ENCODE measurements at regions not wholly inside any gene's neighbourhood (a gene's known extent, or its start where the extent isn't known, plus 50 kb on each side); places are given as distances from the start of the nearest gene placed in this dataset.

DNA sequence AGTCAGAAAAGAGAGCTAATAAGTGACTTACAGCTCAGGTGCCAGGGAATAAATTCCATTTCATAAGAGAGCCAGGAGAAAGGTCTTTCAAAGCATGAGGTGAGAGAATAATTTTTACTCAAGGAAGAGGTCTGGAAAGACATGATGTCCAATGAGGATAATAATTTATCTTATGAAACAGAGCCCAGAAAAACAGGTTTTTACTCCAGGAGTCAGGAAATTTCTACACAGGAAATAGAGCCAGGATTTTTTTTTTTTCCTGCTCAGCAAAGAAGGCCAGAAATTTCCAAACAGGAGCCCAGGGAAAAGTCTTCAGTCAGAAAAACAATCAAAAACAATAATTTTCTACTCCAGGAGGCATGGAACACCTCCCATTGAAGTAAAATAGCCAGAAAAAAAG is 1185.7 kb upstream of the TSPY4 start:
- H3K27ac ChIP-seq (ENCODE audit: low read depth, low read length, severe bottlenecking), result no peak overlapping the region
- no peak overlapping the region for H3K4me3 ChIP-seq (ENCODE audit: extremely low read depth, insufficient read depth, low read length, poor library complexity, severe bottlenecking)
- no peaks in the 10 kb centered on the region for H3K36me3 ChIP-seq (ENCODE audit: control insufficient read depth, insufficient read depth, low read length)
- H3K4me1 ChIP-seq (ENCODE audit: control insufficient read depth, insufficient read depth, low read length, poor library complexity, severe bottlenecking), result no peaks in the 10 kb centered on the region
- no peaks in the 10 kb centered on the region for H3K9me3 ChIP-seq (ENCODE audit: control insufficient read depth, low read length)

DNA sequence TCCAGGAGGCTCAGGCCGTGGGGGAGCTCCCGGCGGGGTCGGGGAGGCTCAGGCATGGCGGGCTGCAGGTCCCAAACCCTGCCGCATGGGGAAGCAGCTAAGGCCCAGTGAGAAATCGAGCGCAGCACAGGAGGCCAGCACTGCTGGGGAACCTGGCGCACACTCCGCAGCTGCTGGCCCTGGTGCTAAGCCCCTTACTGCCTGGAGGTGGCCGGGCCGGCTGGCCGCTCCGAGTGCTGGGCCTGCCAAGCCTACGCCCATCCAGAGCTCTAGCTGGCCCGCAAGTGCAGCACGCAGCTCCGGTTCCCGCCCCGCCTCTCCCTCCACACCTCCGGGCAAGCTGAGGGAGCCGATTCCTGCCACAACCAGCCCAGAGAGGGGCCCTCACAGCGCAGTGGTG is 1208.7 kb upstream of the TSPY4 start:
- WGBS, 2 experiments (ENCODE audit: insufficient coverage in 2 of 2), result 87 to 95% methylated on average over 3 to 11 of the region's 23 CpGs
- Histone ChIP-seq H3K4me1 (ENCODE audit: control insufficient read depth, insufficient read depth, low read length, poor library complexity, severe bottlenecking) (peaks cover 4% of the 10 kb centered on the region), H3K9me3 (ENCODE audit: control insufficient read depth, low read length) (no peaks in the 10 kb centered on the region), H3K27ac (ENCODE audit: low read depth, low read length, severe bottlenecking) (no peak overlapping the region), H3K4me3 (ENCODE audit: extremely low read depth, insufficient read depth, low read length, poor library complexity, severe bottlenecking) (no peak overlapping the region), H3K36me3 (ENCODE audit: control insufficient read depth, insufficient read depth, low read length) (no peaks in the 10 kb centered on the region)

DNA sequence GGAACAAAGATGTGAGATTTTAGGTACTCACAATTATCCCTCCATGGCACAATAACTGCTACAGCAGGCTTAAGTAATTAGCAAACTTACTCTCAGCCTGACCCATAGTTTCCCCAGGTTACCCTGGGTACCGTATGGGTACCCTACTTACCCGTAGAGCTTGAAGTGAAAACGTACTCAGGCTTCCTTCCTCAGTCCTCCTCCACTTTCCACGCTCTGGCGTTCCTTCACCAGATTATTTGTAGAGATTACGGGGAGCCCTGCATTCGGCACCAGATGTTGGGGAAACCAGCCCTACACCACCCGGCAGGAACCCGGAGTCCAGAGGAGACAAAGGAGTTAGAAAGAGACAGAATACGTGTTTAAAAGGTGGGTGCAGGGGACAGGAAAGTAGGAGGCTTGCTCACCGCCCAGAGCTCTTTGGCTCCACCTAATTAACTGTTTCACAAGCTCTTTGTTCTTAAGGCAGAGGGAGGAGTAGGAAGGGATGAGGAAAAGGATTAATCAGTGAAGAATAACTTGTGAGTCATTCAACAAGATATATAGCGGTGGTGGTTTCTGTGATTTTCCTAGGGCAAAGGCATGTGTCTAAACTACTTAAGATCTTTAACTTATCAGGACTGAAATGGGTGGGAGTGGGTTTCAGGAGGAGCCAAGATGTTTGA is 1211.2 kb upstream of the TSPY4 start:
- Histone ChIP-seq H3K27ac (ENCODE audit: low read depth, low read length, severe bottlenecking) (peak overlapping the region; percentile 62), H3K4me3 (ENCODE audit: extremely low read depth, insufficient read depth, low read length, poor library complexity, severe bottlenecking) (peak overlapping the region; percentile 11), H3K4me1 (ENCODE audit: control insufficient read depth, insufficient read depth, low read length, poor library complexity, severe bottlenecking) (peaks cover 4% of the 10 kb centered on the region), H3K9me3 (ENCODE audit: control insufficient read depth, low read length) (no peaks in the 10 kb centered on the region), H3K36me3 (ENCODE audit: control insufficient read depth, insufficient read depth, low read length) (no peaks in the 10 kb centered on the region)
- WGBS, 2 experiments (ENCODE audit: insufficient coverage in 2 of 2), result 20 to 59% methylated on average over 1 to 3 of the region's 12 CpGs

DNA sequence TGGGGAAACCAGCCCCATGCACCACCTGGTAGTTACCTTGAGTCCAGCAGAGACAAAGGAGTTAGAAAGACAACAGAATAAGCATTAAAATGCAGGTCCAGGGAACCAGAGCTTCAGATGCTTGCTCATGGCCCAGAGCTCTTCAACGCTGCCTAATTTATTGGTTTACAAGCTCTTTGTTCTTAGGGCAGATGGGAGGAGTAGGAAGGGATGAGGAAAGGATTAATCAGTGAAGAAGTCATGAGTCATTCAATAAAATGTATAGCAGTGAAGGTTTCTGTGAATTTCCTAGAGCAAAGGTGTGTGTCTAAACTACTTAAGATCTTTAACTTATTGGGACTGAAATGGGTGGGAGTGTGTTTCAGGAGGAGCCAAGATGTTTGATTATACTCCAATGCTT is 1210.3 kb upstream of the AMELY start:
- H3K36me3 ChIP-seq (ENCODE audit: control insufficient read depth, insufficient read depth, low read length), result no peaks in the 10 kb centered on the region
- peaks cover 4% of the 10 kb centered on the region for H3K4me1 ChIP-seq (ENCODE audit: control insufficient read depth, insufficient read depth, low read length, poor library complexity, severe bottlenecking)
- WGBS, 2 experiments (ENCODE audit: insufficient coverage in 2 of 2), result no CpG with 5 or more reads among the region's 1 CpG
- H3K9me3 ChIP-seq (ENCODE audit: control insufficient read depth, low read length), result no peaks in the 10 kb centered on the region
- no peak overlapping the region for H3K4me3 ChIP-seq (ENCODE audit: extremely low read depth, insufficient read depth, low read length, poor library complexity, severe bottlenecking)
- no peak overlapping the region for H3K27ac ChIP-seq (ENCODE audit: low read depth, low read length, severe bottlenecking)

- Histone ChIP-seq H3K4me1 (ENCODE audit: control insufficient read depth, insufficient read depth, low read length, poor library complexity, severe bottlenecking) (no peaks in the 10 kb centered on the region), H3K36me3 (ENCODE audit: control insufficient read depth, insufficient read depth, low read length) (no peaks in the 10 kb centered on the region), H3K9me3 (ENCODE audit: control insufficient read depth, low read length) (no peaks in the 10 kb centered on the region), H3K27ac (ENCODE audit: low read depth, low read length, severe bottlenecking) (no peak overlapping the region), H3K4me3 (ENCODE audit: extremely low read depth, insufficient read depth, low read length, poor library complexity, severe bottlenecking) (no peak overlapping the region)
- no CpG with 5 or more reads among the region's 1 CpG for WGBS, 2 experiments (ENCODE audit: insufficient coverage in 2 of 2)
Measured at GRCh38 chrY:8094429-8094828, 1182.9 kb upstream of the AMELY start.

- H3K36me3 ChIP-seq (ENCODE audit: control insufficient read depth, insufficient read depth, low read length), result no peaks in the 10 kb centered on the region
- H3K4me1 ChIP-seq (ENCODE audit: control insufficient read depth, insufficient read depth, low read length, poor library complexity, severe bottlenecking), result no peaks in the 10 kb centered on the region
- no peak overlapping the region for H3K27ac ChIP-seq (ENCODE audit: low read depth, low read length, severe bottlenecking)
- no peaks in the 10 kb centered on the region for H3K9me3 ChIP-seq (ENCODE audit: control insufficient read depth, low read length)
- WGBS, 2 experiments (ENCODE audit: insufficient coverage in 2 of 2), result no CpG with 5 or more reads among the region's 1 CpG
- no peak overlapping the region for H3K4me3 ChIP-seq (ENCODE audit: extremely low read depth, insufficient read depth, low read length, poor library complexity, severe bottlenecking)
Measured at GRCh38 chrY:8092926-8093325, 1181.4 kb upstream of the AMELY start.

DNA sequence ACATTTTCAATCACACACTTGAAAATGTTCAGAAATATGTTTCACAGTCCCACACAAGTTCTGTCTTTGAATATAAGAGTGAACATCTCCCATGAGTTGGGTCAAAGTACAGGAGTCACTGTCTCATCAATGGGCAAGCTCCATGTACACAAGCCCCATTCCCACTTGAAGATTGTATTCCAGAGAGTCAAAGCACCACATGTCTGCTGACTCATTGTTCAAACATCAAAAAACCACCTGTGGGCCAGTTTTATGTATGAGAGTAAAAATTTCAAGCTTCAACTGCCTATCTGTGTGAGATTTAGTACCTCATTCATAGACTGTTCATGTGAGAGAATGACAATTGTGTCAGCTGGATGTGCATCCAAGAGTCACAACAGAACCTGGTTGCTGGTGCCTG is 1174.4 kb upstream of the AMELY start:
- Histone ChIP-seq H3K27ac (ENCODE audit: low read depth, low read length, severe bottlenecking) (no peak overlapping the region), H3K9me3 (ENCODE audit: control insufficient read depth, low read length) (no peaks in the 10 kb centered on the region), H3K36me3 (ENCODE audit: control insufficient read depth, insufficient read depth, low read length) (no peaks in the 10 kb centered on the region), H3K4me1 (ENCODE audit: control insufficient read depth, insufficient read depth, low read length, poor library complexity, severe bottlenecking) (no peaks in the 10 kb centered on the region), H3K4me3 (ENCODE audit: extremely low read depth, insufficient read depth, low read length, poor library complexity, severe bottlenecking) (no peak overlapping the region)

- WGBS, 2 experiments (ENCODE audit: insufficient coverage in 2 of 2), result 100% methylated on average over 2 of the region's 2 CpGs
- no peaks in the 10 kb centered on the region for H3K36me3 ChIP-seq (ENCODE audit: control insufficient read depth, insufficient read depth, low read length)
Measured at GRCh38 chrY:8084192-8084591, 1172.6 kb upstream of the AMELY start.

GRCh38 chrY:8081151-8081550 is 1169.6 kb upstream of the AMELY start:
- Histone ChIP-seq H3K36me3 (ENCODE audit: control insufficient read depth, insufficient read depth, low read length) (no peaks in the 10 kb centered on the region), H3K4me1 (ENCODE audit: control insufficient read depth, insufficient read depth, low read length, poor library complexity, severe bottlenecking) (no peaks in the 10 kb centered on the region), H3K4me3 (ENCODE audit: extremely low read depth, insufficient read depth, low read length, poor library complexity, severe bottlenecking) (no peak overlapping the region), H3K9me3 (ENCODE audit: control insufficient read depth, low read length) (no peaks in the 10 kb centered on the region), H3K27ac (ENCODE audit: low read depth, low read length, severe bottlenecking) (no peak overlapping the region)

More at GRCh38 chrY:8084192-8084591, 1172.6 kb upstream of the AMELY start:
- Histone ChIP-seq H3K4me3 (ENCODE audit: extremely low read depth, insufficient read depth, low read length, poor library complexity, severe bottlenecking) (no peak overlapping the region), H3K27ac (ENCODE audit: low read depth, low read length, severe bottlenecking) (no peak overlapping the region), H3K4me1 (ENCODE audit: control insufficient read depth, insufficient read depth, low read length, poor library complexity, severe bottlenecking) (no peaks in the 10 kb centered on the region), H3K9me3 (ENCODE audit: control insufficient read depth, low read length) (no peaks in the 10 kb centered on the region)

DNA sequence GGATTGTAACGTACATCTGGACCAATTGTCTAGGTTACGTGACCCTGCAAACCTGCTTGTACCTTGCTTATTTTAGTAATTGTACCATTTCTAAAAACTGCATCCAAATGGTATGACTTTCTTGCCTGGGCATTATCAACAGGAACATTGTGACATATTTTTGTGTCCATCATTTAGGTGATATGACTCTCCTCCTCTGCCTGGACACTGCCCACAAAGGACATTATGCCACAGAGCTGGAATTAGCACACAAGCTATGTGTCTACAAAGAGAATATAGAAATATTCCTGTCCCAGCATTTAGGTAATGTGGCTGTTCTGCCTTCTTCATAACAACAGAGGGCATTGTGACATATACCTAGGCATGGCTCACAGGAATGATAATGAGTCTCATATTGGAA is 1153.7 kb upstream of the AMELY start:
- WGBS, 2 experiments (ENCODE audit: insufficient coverage in 2 of 2), result 100% methylated on average over 2 of the region's 2 CpGs; no CpG with 5 or more reads in 1 of the 2 experiments
- Histone ChIP-seq H3K36me3 (ENCODE audit: control insufficient read depth, insufficient read depth, low read length) (no peaks in the 10 kb centered on the region), H3K4me3 (ENCODE audit: extremely low read depth, insufficient read depth, low read length, poor library complexity, severe bottlenecking) (no peak overlapping the region), H3K4me1 (ENCODE audit: control insufficient read depth, insufficient read depth, low read length, poor library complexity, severe bottlenecking) (no peaks in the 10 kb centered on the region), H3K9me3 (ENCODE audit: control insufficient read depth, low read length) (no peaks in the 10 kb centered on the region), H3K27ac (ENCODE audit: low read depth, low read length, severe bottlenecking) (no peak overlapping the region)

GRCh38 chrY:8064500-8064899 is 1152.9 kb upstream of the AMELY start:
- H3K4me1 ChIP-seq (ENCODE audit: control insufficient read depth, insufficient read depth, low read length, poor library complexity, severe bottlenecking), result no peaks in the 10 kb centered on the region
- no peak overlapping the region for H3K4me3 ChIP-seq (ENCODE audit: extremely low read depth, insufficient read depth, low read length, poor library complexity, severe bottlenecking)
- H3K27ac ChIP-seq (ENCODE audit: low read depth, low read length, severe bottlenecking), result no peak overlapping the region
- no peaks in the 10 kb centered on the region for H3K36me3 ChIP-seq (ENCODE audit: control insufficient read depth, insufficient read depth, low read length)
- H3K9me3 ChIP-seq (ENCODE audit: control insufficient read depth, low read length), result no peaks in the 10 kb centered on the region
- WGBS, 2 experiments (ENCODE audit: insufficient coverage in 2 of 2), result 63 to 90% methylated on average over 2 to 4 of the region's 4 CpGs

All from mesodermal cell (in vitro differentiated cells).